Naive thymus-derived CD8-positive, alpha-beta T cell (primary cell): ENCODE measurements at regions not wholly inside any gene's neighbourhood (a gene's known extent, or its start where the extent isn't known, plus 50 kb on each side); places are given as distances from the start of the nearest gene placed in this dataset.
A peak's percentile ranks its signal among the peaks of the same experiment; 100 is the strongest.

Source experiments
- ATAC-seq, 2 donors: fragments of 150-1000 bp; cut with Tn5 transposase in 1 of 2; sonication (Bioruptor Pico), chemical (Tn5 transposase) in 1 of 2; 1 replicate in 1 of 2; 2 replicates in 1 of 2; pipeline ENCODE4 v1.10.0; 2021; ENCODE audit warnings: mild to moderate bottlenecking in 2 of 2, moderate library complexity in 2 of 2
- POLR2A ChIA-PET: fragments of 350-600 bp; sonication (Branson Sonifier 250); formaldehyde crosslinking; loops from one replicate; lab custom pipeline; 2021; ENCODE audit warnings: antibody characterized with exemption; lab: Charles Lee
- DNase-seq, 10 donors: peaks; one replicate each; pipeline versions ENCODE4 v3.0.0 to v3.0.0-alpha.2; 2020 to 2022
- H3K27ac Mint-ChIP-seq, 10 donors: one replicate each; pipeline ENCODE4 v1.8.0; 2020 to 2022; ENCODE audit warnings: mild to moderate bottlenecking in 10 of 10, mixed read lengths in 10 of 10, moderate library complexity in 4 of 10, inconsistent platforms in 1 of 10
- H3K27me3 Mint-ChIP-seq, 5 donors: one replicate each; pipeline ENCODE4 v1.8.0; 2021 to 2022; ENCODE audit warnings: mixed read lengths in 5 of 5
- H3K36me3 Mint-ChIP-seq, 3 donors: one replicate each; pipeline ENCODE4 v1.8.0; 2020 to 2022; ENCODE audit warnings: mixed read lengths in 3 of 3, mild to moderate bottlenecking in 2 of 3, inconsistent platforms in 1 of 3
- H3K4me1 Mint-ChIP-seq, 4 donors: one replicate each; pipeline ENCODE4 v1.8.0; 2021 to 2022; ENCODE audit warnings: mixed read lengths in 4 of 4
- H3K4me3 Mint-ChIP-seq, 10 donors: one replicate each; pipeline ENCODE4 v1.8.0; 2020 to 2022; ENCODE audit warnings: mild to moderate bottlenecking in 10 of 10, mixed read lengths in 10 of 10, moderate library complexity in 6 of 10, inconsistent platforms in 1 of 10
- H3K9me3 Mint-ChIP-seq, 9 donors: one replicate each; pipeline ENCODE4 v1.8.0; 2020 to 2022; ENCODE audit warnings: mixed read lengths in 9 of 9, mild to moderate bottlenecking in 3 of 9, inconsistent platforms in 1 of 9, moderate library complexity in 1 of 9

- POLR2A ChIA-PET = no interaction called here
- peaks cover 0 to 13% (median 7%) of the 10 kb centered on the region in 9 donors for H3K9me3 Mint-ChIP-seq
- no peak for DNase-seq
- peaks cover 21 to 80% (median 30%) of the 10 kb centered on the region in 5 donors for H3K27me3 Mint-ChIP-seq
- peak overlapping the region in 2 of 10 donors; percentile 9 to 30 for H3K4me3 Mint-ChIP-seq
- peaks cover 6 to 21% (median 8%) of the 10 kb centered on the region in 4 donors for H3K4me1 Mint-ChIP-seq
- peak overlapping the region in 1 of 10 donors; percentile 21 for H3K27ac Mint-ChIP-seq
- ATAC-seq = no peak
- peaks cover 0 to 8% (median 7%) of the 10 kb centered on the region in 3 donors for H3K36me3 Mint-ChIP-seq
Measured at GRCh38 chr16:66271074-66272060, 95.1 kb upstream of the CDH5 start.

GRCh38 chr16:66270333-66270927 lies 96.1 kb upstream of the CDH5 start:
- Mint-ChIP-seq H3K9me3 (peaks cover 0 to 6% (median 0%) of the 10 kb centered on the region in 9 donors), H3K27me3 (peaks cover 24 to 78% (median 29%) of the 10 kb centered on the region in 5 donors), H3K36me3 (no peaks in the 10 kb centered on the region), H3K4me3 (peak overlapping the region in 3 of 10 donors; percentile 9 to 30 (median 29)), H3K4me1 (peaks cover 4 to 24% (median 9%) of the 10 kb centered on the region in 4 donors), H3K27ac (no peak overlapping the region)
- DNase-seq (peak in 8 of 10 donors; percentile 21 to 63 (median 52)), ATAC-seq (peak; percentile 72 to 74)
- POLR2A ChIA-PET = no interaction called here

- no peak for DNase-seq
- peak overlapping the region in 2 of 10 donors; percentile 9 to 24 for H3K4me3 Mint-ChIP-seq
- no peaks in the 10 kb centered on the region for H3K36me3 Mint-ChIP-seq
- no peak for ATAC-seq
- peaks cover 0 to 6% (median 0%) of the 10 kb centered on the region in 9 donors for H3K9me3 Mint-ChIP-seq
- no peak overlapping the region for H3K27ac Mint-ChIP-seq
- POLR2A ChIA-PET = no interaction called here
- H3K4me1 Mint-ChIP-seq = peaks cover 4 to 18% (median 9%) of the 10 kb centered on the region in 4 donors
- H3K27me3 Mint-ChIP-seq = peaks cover 24 to 78% (median 33%) of the 10 kb centered on the region in 5 donors
Measured at GRCh38 chr16:66269617-66270332, 96.7 kb upstream of the CDH5 start.

- H3K4me1 Mint-ChIP-seq = peaks cover 4 to 9% (median 8%) of the 10 kb centered on the region in 4 donors
- H3K27me3 Mint-ChIP-seq = peaks cover 15 to 66% (median 41%) of the 10 kb centered on the region in 5 donors
- ATAC-seq (no peak), DNase-seq (no peak)
- no peak overlapping the region for H3K4me3 Mint-ChIP-seq
- H3K27ac Mint-ChIP-seq = no peak overlapping the region
- H3K36me3 Mint-ChIP-seq = no peaks in the 10 kb centered on the region
- H3K9me3 Mint-ChIP-seq = no peaks in the 10 kb centered on the region
- POLR2A ChIA-PET = no interaction called here
Measured at GRCh38 chr16:66267292-66268014, 99.0 kb upstream of the CDH5 start.

GRCh38 chr16:66266436-66267291 lies 99.8 kb upstream of the CDH5 start:
- Mint-ChIP-seq H3K4me3 (no peak overlapping the region), H3K27ac (no peak overlapping the region)

GRCh38 chr16:66265556-66266141 lies 100.8 kb upstream of the CDH5 start:
- DNase-seq = no peak
- peaks cover 11 to 55% (median 38%) of the 10 kb centered on the region in 5 donors for H3K27me3 Mint-ChIP-seq

More at GRCh38 chr16:66266436-66267291, 99.8 kb upstream of the CDH5 start:
- peaks cover 15 to 62% (median 40%) of the 10 kb centered on the region in 5 donors for H3K27me3 Mint-ChIP-seq
- no peaks in the 10 kb centered on the region for H3K36me3 Mint-ChIP-seq
- no peaks in the 10 kb centered on the region for H3K9me3 Mint-ChIP-seq
- POLR2A ChIA-PET = no interaction called here
- ATAC-seq (no peak), DNase-seq (no peak)
- peaks cover 4 to 13% (median 8%) of the 10 kb centered on the region in 4 donors for H3K4me1 Mint-ChIP-seq

GRCh38 chr16:66265048-66265415 lies 101.5 kb upstream of the CDH5 start:
- peaks cover 4 to 13% (median 6%) of the 10 kb centered on the region in 4 donors for H3K4me1 Mint-ChIP-seq
- POLR2A ChIA-PET = no interaction called here
- DNase-seq (no peak), ATAC-seq (no peak)
- H3K27ac Mint-ChIP-seq = no peak overlapping the region
- no peak overlapping the region for H3K4me3 Mint-ChIP-seq
- H3K36me3 Mint-ChIP-seq = no peaks in the 10 kb centered on the region
- no peaks in the 10 kb centered on the region for H3K9me3 Mint-ChIP-seq
- H3K27me3 Mint-ChIP-seq = peaks cover 11 to 53% (median 42%) of the 10 kb centered on the region in 5 donors

More at GRCh38 chr16:66265556-66266141, 100.8 kb upstream of the CDH5 start:
- H3K9me3 Mint-ChIP-seq = no peaks in the 10 kb centered on the region
- no peaks in the 10 kb centered on the region for H3K36me3 Mint-ChIP-seq
- no peak for ATAC-seq
- H3K27ac Mint-ChIP-seq = no peak overlapping the region
- no peak overlapping the region for H3K4me3 Mint-ChIP-seq
- peaks cover 4 to 13% (median 6%) of the 10 kb centered on the region in 4 donors for H3K4me1 Mint-ChIP-seq
- POLR2A ChIA-PET = no interaction called here

- H3K27me3 Mint-ChIP-seq = peaks cover 10 to 50% (median 42%) of the 10 kb centered on the region in 5 donors
- DNase-seq = no peak
- no peaks in the 10 kb centered on the region for H3K9me3 Mint-ChIP-seq
- no peak overlapping the region for H3K27ac Mint-ChIP-seq
- peaks cover 4 to 13% (median 6%) of the 10 kb centered on the region in 4 donors for H3K4me1 Mint-ChIP-seq
- no peak for ATAC-seq
- POLR2A ChIA-PET = no interaction called here
- H3K36me3 Mint-ChIP-seq = no peaks in the 10 kb centered on the region
- no peak overlapping the region for H3K4me3 Mint-ChIP-seq
Measured at GRCh38 chr16:66264311-66265047, 102.0 kb upstream of the CDH5 start.

- no peaks in the 10 kb centered on the region for H3K36me3 Mint-ChIP-seq
- no peak overlapping the region for H3K4me3 Mint-ChIP-seq
- POLR2A ChIA-PET = no interaction called here
- no peaks in the 10 kb centered on the region for H3K9me3 Mint-ChIP-seq
- ATAC-seq (no peak), DNase-seq (no peak)
- peaks cover 4 to 13% (median 6%) of the 10 kb centered on the region in 4 donors for H3K4me1 Mint-ChIP-seq
- peaks cover 7 to 45% (median 42%) of the 10 kb centered on the region in 5 donors for H3K27me3 Mint-ChIP-seq
- H3K27ac Mint-ChIP-seq = no peak overlapping the region
Measured at GRCh38 chr16:66263973-66264310, 102.5 kb upstream of the CDH5 start.

- peaks cover 4 to 13% (median 6%) of the 10 kb centered on the region in 4 donors for H3K4me1 Mint-ChIP-seq
- POLR2A ChIA-PET = no interaction called here
- no peaks in the 10 kb centered on the region for H3K9me3 Mint-ChIP-seq
- DNase-seq (no peak), ATAC-seq (no peak)
- no peak overlapping the region for H3K4me3 Mint-ChIP-seq
- H3K27me3 Mint-ChIP-seq = peaks cover 7 to 45% (median 42%) of the 10 kb centered on the region in 5 donors
- no peaks in the 10 kb centered on the region for H3K36me3 Mint-ChIP-seq
- H3K27ac Mint-ChIP-seq = no peak overlapping the region
Measured at GRCh38 chr16:66263168-66263972, 103.1 kb upstream of the CDH5 start.
